ENCODE measurements at regions not wholly inside any gene's neighbourhood (a gene's known extent, or its start where the extent isn't known, plus 50 kb on each side); places are given as distances from the start of the nearest gene placed in this dataset.

DNA sequence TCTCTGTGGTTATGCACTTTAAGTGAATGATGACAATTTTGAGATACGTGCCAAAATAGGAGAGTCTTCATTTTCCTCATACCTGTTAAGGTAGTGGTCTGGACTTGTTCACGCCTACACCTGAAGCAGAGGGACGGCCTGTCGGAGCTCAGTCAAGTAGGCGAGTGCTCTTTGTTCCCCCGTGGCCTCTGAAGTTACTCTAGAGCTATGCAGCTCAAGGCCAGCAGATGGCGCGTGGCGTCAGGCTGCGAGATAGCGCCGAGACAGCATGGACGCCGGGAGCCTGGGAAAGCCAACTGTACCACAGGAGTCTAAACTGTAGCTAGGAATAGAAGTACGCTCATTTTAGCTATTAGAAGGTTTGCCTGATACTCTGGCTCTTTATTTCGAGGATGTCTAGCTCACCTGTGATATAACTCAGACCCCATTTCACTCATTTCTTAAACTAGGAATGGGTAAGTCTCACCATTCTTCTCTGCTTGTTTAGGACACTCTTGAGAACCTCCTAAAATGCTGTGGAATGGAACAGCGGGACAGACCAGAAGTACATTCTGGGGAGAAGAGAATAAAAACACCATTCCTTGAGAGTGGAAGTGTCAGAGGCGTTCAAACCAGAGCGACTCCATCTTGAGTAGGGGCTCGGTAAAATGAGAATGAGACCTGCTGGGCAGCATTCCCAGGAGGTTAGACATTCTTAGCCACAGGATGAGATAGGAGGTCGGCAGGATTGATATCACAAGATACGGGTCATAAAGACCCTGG lies 267.4 kb upstream of the HMGA2 start (continued):
- TF ChIP-seq, protein P1, sequence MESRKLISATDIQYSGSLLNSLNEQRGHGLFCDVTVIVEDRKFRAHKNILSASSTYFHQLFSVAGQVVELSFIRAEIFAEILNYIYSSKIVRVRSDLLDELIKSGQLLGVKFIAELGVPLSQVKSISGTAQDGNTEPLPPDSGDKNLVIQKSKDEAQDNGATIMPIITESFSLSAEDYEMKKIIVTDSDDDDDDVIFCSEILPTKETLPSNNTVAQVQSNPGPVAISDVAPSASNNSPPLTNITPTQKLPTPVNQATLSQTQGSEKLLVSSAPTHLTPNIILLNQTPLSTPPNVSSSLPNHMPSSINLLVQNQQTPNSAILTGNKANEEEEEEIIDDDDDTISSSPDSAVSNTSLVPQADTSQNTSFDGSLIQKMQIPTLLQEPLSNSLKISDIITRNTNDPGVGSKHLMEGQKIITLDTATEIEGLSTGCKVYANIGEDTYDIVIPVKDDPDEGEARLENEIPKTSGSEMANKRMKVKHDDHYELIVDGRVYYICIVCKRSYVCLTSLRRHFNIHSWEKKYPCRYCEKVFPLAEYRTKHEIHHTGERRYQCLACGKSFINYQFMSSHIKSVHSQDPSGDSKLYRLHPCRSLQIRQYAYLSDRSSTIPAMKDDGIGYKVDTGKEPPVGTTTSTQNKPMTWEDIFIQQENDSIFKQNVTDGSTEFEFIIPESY (IDR thresholded peaks at IDR 0.05): no peak
- TF ChIP-seq JUND (IDR thresholded peaks at IDR 0.05) (no peak), FOXA2 (IDR thresholded peaks at IDR 0.05) (no peak)

DNA sequence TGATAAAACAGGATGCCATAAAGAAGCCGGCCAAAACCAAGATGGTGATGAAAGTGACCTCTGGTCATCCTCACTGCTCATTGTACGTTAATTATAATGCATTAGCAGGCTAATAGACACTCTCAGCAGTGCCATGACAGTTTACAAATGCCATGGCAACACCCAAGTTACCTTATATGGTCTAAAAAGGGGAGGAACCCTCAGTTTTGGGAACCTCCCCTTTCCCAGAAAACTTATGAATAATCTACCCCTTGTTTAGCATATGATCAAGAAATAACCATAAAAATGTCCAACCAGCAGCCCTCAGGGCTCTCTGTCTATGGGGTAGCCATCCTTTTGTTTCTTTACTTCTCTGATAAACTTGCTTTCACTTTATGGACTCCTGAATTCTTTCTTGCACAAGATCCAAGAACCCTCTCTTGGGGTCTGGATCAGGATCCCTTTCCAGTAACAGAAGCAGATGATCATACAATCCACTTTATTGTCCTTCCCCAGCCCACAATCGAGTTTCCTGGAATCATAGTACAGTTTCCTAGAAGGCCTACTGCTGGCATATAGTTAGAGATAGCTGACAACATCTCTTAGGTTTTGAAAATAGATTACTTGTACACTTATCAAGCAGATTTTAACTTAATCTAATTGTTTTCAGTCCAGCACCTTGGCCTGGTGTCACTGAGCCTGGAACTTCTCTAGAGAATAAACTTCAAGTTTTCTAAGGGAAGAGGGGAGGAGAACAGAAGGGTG lies 266.7 kb upstream of the HMGA2 start:
- Histone ChIP-seq H3K27me3 (ENCODE audit: control insufficient read depth in 4 of 4, insufficient read depth in 4 of 4, low read length in 3 of 4) (peaks cover 0 to 4% (median 0%) of the 10 kb centered on the region in 4 donors), H3K4me1 (ENCODE audit: control insufficient read depth in 4 of 4, insufficient read depth in 4 of 4, low read length in 3 of 4) (peaks cover 0 to 5% (median 1%) of the 10 kb centered on the region in 4 donors), H3K4me3 (ENCODE audit: low read depth in 1 of 3, low read length in 3 of 3) (no peak overlapping the region), H3K9me3 (ENCODE audit: control insufficient read depth in 4 of 4, low read length in 3 of 4) (no peaks in the 10 kb centered on the region), H3K9ac (ENCODE audit: low read depth in 1 of 2, low read length in 2 of 2) (no peak overlapping the region), H3K27ac (ENCODE audit: low read depth in 1 of 2, low read length in 2 of 2) (no peak overlapping the region), H3K36me3 (ENCODE audit: control insufficient read depth in 4 of 4, insufficient read depth in 3 of 4, low read depth in 1 of 4, low read length in 3 of 4) (no peaks in the 10 kb centered on the region)
- WGBS: 69% methylated on average over 3 of the region's 3 CpGs
- no peak for DNase-seq (ENCODE audit: low spot score)
- no peak for TF ChIP-seq HNF4A (conservative IDR thresholded peaks at IDR 0.05)
- TF ChIP-seq, protein P1 (IDR thresholded peaks at IDR 0.05): no peak
- no peak for TF ChIP-seq GABPA (IDR thresholded peaks at IDR 0.05 in 1 of 2, conservative IDR thresholded peaks at IDR 0.05 in 1 of 2)
- TF ChIP-seq, protein P2, sequence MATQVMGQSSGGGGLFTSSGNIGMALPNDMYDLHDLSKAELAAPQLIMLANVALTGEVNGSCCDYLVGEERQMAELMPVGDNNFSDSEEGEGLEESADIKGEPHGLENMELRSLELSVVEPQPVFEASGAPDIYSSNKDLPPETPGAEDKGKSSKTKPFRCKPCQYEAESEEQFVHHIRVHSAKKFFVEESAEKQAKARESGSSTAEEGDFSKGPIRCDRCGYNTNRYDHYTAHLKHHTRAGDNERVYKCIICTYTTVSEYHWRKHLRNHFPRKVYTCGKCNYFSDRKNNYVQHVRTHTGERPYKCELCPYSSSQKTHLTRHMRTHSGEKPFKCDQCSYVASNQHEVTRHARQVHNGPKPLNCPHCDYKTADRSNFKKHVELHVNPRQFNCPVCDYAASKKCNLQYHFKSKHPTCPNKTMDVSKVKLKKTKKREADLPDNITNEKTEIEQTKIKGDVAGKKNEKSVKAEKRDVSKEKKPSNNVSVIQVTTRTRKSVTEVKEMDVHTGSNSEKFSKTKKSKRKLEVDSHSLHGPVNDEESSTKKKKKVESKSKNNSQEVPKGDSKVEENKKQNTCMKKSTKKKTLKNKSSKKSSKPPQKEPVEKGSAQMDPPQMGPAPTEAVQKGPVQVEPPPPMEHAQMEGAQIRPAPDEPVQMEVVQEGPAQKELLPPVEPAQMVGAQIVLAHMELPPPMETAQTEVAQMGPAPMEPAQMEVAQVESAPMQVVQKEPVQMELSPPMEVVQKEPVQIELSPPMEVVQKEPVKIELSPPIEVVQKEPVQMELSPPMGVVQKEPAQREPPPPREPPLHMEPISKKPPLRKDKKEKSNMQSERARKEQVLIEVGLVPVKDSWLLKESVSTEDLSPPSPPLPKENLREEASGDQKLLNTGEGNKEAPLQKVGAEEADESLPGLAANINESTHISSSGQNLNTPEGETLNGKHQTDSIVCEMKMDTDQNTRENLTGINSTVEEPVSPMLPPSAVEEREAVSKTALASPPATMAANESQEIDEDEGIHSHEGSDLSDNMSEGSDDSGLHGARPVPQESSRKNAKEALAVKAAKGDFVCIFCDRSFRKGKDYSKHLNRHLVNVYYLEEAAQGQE (IDR thresholded peaks at IDR 0.05): no peak
- no peak for TF ChIP-seq FOXA2 (IDR thresholded peaks at IDR 0.05)
- TF ChIP-seq, protein P3, sequence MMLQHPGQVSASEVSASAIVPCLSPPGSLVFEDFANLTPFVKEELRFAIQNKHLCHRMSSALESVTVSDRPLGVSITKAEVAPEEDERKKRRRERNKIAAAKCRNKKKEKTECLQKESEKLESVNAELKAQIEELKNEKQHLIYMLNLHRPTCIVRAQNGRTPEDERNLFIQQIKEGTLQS (IDR thresholded peaks at IDR 0.05): no peak
- TF ChIP-seq RAD21 (IDR thresholded peaks at IDR 0.05): no peak

DNA sequence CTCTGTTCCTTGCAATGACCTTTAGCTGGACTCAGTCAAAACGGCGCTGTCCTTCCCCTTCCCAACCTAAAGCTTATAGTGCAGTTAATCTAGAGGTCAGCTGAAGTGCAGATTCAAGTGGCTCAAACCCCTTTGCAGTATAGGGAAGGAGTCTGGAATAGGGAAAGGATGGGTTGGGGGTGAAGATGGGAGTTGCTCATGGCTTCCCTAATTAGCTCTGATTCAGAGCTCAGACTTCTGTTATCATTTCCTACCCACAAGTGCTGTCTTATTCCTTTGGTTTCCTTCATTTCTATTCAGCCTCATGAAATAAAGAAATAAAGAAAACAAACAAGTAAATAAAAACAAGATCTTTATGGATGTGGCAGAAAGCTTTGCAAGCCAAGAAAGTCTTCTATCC lies 264.0 kb upstream of the HMGA2 start:
- Histone ChIP-seq H3K9me3 (ENCODE audit: control insufficient read depth in 4 of 4, low read length in 3 of 4) (no peaks in the 10 kb centered on the region), H3K27ac (ENCODE audit: low read depth in 1 of 2, low read length in 2 of 2) (no peak overlapping the region), H3K9ac (ENCODE audit: low read depth in 1 of 2, low read length in 2 of 2) (no peak overlapping the region), H3K27me3 (ENCODE audit: control insufficient read depth in 4 of 4, insufficient read depth in 4 of 4, low read length in 3 of 4) (peaks cover 0 to 4% (median 0%) of the 10 kb centered on the region in 4 donors), H3K4me1 (ENCODE audit: control insufficient read depth in 4 of 4, insufficient read depth in 4 of 4, low read length in 3 of 4) (peaks cover 0 to 5% (median 1%) of the 10 kb centered on the region in 4 donors), H3K4me3 (ENCODE audit: low read depth in 1 of 3, low read length in 3 of 3) (no peak overlapping the region), H3K36me3 (ENCODE audit: control insufficient read depth in 4 of 4, insufficient read depth in 3 of 4, low read depth in 1 of 4, low read length in 3 of 4) (no peaks in the 10 kb centered on the region)
- TF ChIP-seq, protein P3 (IDR thresholded peaks at IDR 0.05): no peak
- TF ChIP-seq TAF1 (conservative IDR thresholded peaks at IDR 0.05) (no peak), EGR1 (IDR thresholded peaks at IDR 0.05; ENCODE audit: low read depth in 2 of 2) (no peak), YY1 (IDR thresholded peaks at IDR 0.05) (no peak), RAD21 (IDR thresholded peaks at IDR 0.05) (no peak), FOXA2 (IDR thresholded peaks at IDR 0.05) (no peak), HNF4A (conservative IDR thresholded peaks at IDR 0.05) (no peak), RXRA (IDR thresholded peaks at IDR 0.05) (no peak)
- TF ChIP-seq, protein P2 (IDR thresholded peaks at IDR 0.05): no peak
- 87% methylated on average over 2 of the region's 2 CpGs for WGBS
- no peak for DNase-seq (ENCODE audit: low spot score)

All from liver (tissue), 7 donors.